ENCODE measurements at regions not wholly inside any gene's neighbourhood (a gene's known extent, or its start where the extent isn't known, plus 50 kb on each side); places are given as distances from the start of the nearest gene placed in this dataset.

GRCh38 chr5:86546582-86546981 lies 71.2 kb upstream of the COX7C start:
- CTCF ChIA-PET (ENCODE audit: low intra/inter-chr PET ratio, low total read pairs): no interaction called here
- no TSS peak for BruUV-seq (replicated peaks)
- no peak for TF ChIP-seq ARID3A (IDR thresholded peaks at IDR 0.05; ENCODE audit: low read depth, low read length)
- TF ChIP-seq NCOA5 (CRISPR knock-in tag; IDR thresholded peaks at IDR 0.05): no peak
- TF ChIP-seq ATF2 (CRISPR knock-in tag; IDR thresholded peaks at IDR 0.05): no peak
- TF ChIP-seq ISL2 (CRISPR knock-in tag; IDR thresholded peaks at IDR 0.05): no peak
- no peak for TF ChIP-seq CC2D1A (CRISPR knock-in tag; IDR thresholded peaks at IDR 0.05)
- TF ChIP-seq CTCF (CRISPR knock-in tag; IDR thresholded peaks at IDR 0.05): no peak
- TF ChIP-seq CBFB (CRISPR knock-in tag; IDR thresholded peaks at IDR 0.05): no peak
- TF ChIP-seq SMYD3 (CRISPR knock-in tag; IDR thresholded peaks at IDR 0.05): no peak
- no peak for TF ChIP-seq HHEX (CRISPR knock-in tag; IDR thresholded peaks at IDR 0.05)
- TF ChIP-seq ZNF577 (CRISPR knock-in tag; IDR thresholded peaks at IDR 0.05; ENCODE audit: borderline replicate concordance, low read depth): no peak
- no peak for TF ChIP-seq CEBPB (IDR thresholded peaks at IDR 0.05; ENCODE audit: borderline replicate concordance, low read depth, low read length)
- TF ChIP-seq ZNF639 (CRISPR knock-in tag; conservative IDR thresholded peaks at IDR 0.05): no peak
- TF ChIP-seq NFATC3 (CRISPR knock-in tag; IDR thresholded peaks at IDR 0.05): no peak
- TF ChIP-seq ZHX1 (CRISPR knock-in tag; IDR thresholded peaks at IDR 0.05; ENCODE audit: low read depth): no peak
- TF ChIP-seq SAP130 (CRISPR knock-in tag; IDR thresholded peaks at IDR 0.05; ENCODE audit: low read depth): no peak
- TF ChIP-seq TIGD3 (CRISPR knock-in tag; IDR thresholded peaks at IDR 0.05; ENCODE audit: borderline replicate concordance): no peak

More at GRCh38 chr5:86546582-86546981, 71.2 kb upstream of the COX7C start:
- H3K27me3 ChIP-seq (ENCODE audit: control insufficient read depth in 1 of 2, insufficient read depth in 2 of 2, low read length in 2 of 2): no peaks in the 10 kb centered on the region
- POLR2A ChIA-PET: no interaction called here
- H3K4me3 ChIP-seq (replicated peaks in 1 of 3; ENCODE audit: insufficient read depth in 1 of 3, low read depth in 2 of 3, low read length in 3 of 3): no peak overlapping the region
- no peaks in the 10 kb centered on the region for H3K36me3 ChIP-seq (replicated peaks in 1 of 2; ENCODE audit: control insufficient read depth in 1 of 2, insufficient read depth in 2 of 2, low read length in 2 of 2)
- in situ Hi-C loops (cut with HindIII; ENCODE audit: extremely low pct_ligation_motif_present, low pct_unique_long_range_greater_than_20kb): no loop called here
- no peaks in the 10 kb centered on the region for H3K9me3 ChIP-seq (ENCODE audit: low read length)
- no peak overlapping the region for H2AFZ ChIP-seq (ENCODE audit: low read length)
- intact Hi-C loops (cut with micrococcal nuclease; ENCODE audit: unreplicated experiment): no loop called here
- DNase-seq (ENCODE audit: low spot score) (no peak), ATAC-seq (no peak; the same call in 2 of the 3 replicates), FAIRE-seq (no peak)
- no peak overlapping the region for H3K27ac ChIP-seq (ENCODE audit: extremely low read length, insufficient read depth, low read length)
- H3K4me2 ChIP-seq (ENCODE audit: low read depth, low read length): no peak overlapping the region
- no peaks in the 10 kb centered on the region for H3K4me1 ChIP-seq (ENCODE audit: insufficient read depth, low read length)
- H3K79me2 ChIP-seq (ENCODE audit: insufficient read depth, low read length): no peaks in the 10 kb centered on the region
- H4K20me1 ChIP-seq (ENCODE audit: insufficient read depth, low read length): no peaks in the 10 kb centered on the region
- 59% methylated on average over 3 of the region's 4 CpGs for WGBS (ENCODE audit: low lambda C conversion rate)
- no peak overlapping the region for H3K9ac ChIP-seq (ENCODE audit: insufficient read depth, low read depth, low read length)

Measured in HepG2 (cell line).